GM23248 (cell line): ENCODE measurements at regions not wholly inside any gene's neighbourhood (a gene's known extent, or its start where the extent isn't known, plus 50 kb on each side); places are given as distances from the start of the nearest gene placed in this dataset.

Source experiments
- DNase-seq: peaks from one replicate; pipeline ENCODE4 v3.0.0-alpha.2; 2015
- H2AFZ ChIP-seq: fragments of 200-600 bp; sonication (generic); 2 replicates; pipeline ENCODE4 v1.6.1; 2016; ENCODE audit warnings: antibody characterized with exemption
- H3F3A ChIP-seq: fragments of 200-600 bp; sonication (generic); 2 replicates; pipeline ENCODE4 v1.6.1; 2016; ENCODE audit warnings: mild to moderate bottlenecking, antibody characterized with exemption, mixed run types; ENCODE audit not compliant: insufficient read depth
- H3K27ac ChIP-seq: fragments of 200-600 bp; sonication (generic); 2 replicates; pipeline ENCODE4 v1.5.1; 2016; ENCODE audit warnings: mild to moderate bottlenecking
- H3K27me3 ChIP-seq: fragments of 200-600 bp; sonication (generic); replicated peaks from 2 replicates; pipeline ENCODE4 v1.6.1; 2016; ENCODE audit warnings: mild to moderate bottlenecking; ENCODE audit not compliant: insufficient read depth
- H3K36me3 ChIP-seq: fragments of 200-600 bp; sonication (generic); 2 replicates; pipeline ENCODE4 v1.6.1; 2016; ENCODE audit warnings: low read depth, mild to moderate bottlenecking
- H3K4me1 ChIP-seq: fragments of 200-600 bp; sonication (generic); 2 replicates; pipeline ENCODE4 v1.6.1; 2016; ENCODE audit warnings: mild to moderate bottlenecking; ENCODE audit not compliant: insufficient read depth
- H3K4me2 ChIP-seq: fragments of 200-600 bp; sonication (generic); one replicate; pipeline ENCODE4 v1.6.1; 2016; ENCODE audit warnings: mild to moderate bottlenecking; ENCODE audit not compliant: unreplicated experiment
- H3K4me3 ChIP-seq: fragments of 200-600 bp; sonication (generic); 2 replicates; pipeline ENCODE4 v1.5.1; 2016; ENCODE audit warnings: mild to moderate bottlenecking
- H3K79me2 ChIP-seq: fragments of 200-600 bp; sonication (generic); 2 replicates; pipeline ENCODE4 v1.6.1; 2016; ENCODE audit warnings: mild to moderate bottlenecking; ENCODE audit not compliant: insufficient read depth
- H3K9ac ChIP-seq: fragments of 200-600 bp; sonication (generic); 2 replicates; pipeline ENCODE4 v1.6.1; 2016; ENCODE audit warnings: mild to moderate bottlenecking
- H3K9me2 ChIP-seq: fragments of 200-600 bp; sonication (generic); 2 replicates; pipeline ENCODE4 v1.6.1; 2016; ENCODE audit warnings: mixed run types, mild to moderate bottlenecking, moderate library complexity; ENCODE audit not compliant: insufficient read depth
- H3K9me3 ChIP-seq: fragments of 200-600 bp; sonication (generic); one replicate; pipeline ENCODE4 v1.6.1; 2017; ENCODE audit warnings: low read depth
- H4K20me1 ChIP-seq: fragments of 200-600 bp; sonication (generic); 2 replicates; pipeline ENCODE4 v1.6.0; 2016; ENCODE audit not compliant: insufficient read depth
- EZH2 ChIP-seq: fragments of 200-600 bp; sonication (generic); IDR thresholded peaks from 2 replicates; pipeline ENCODE4 v1.6.1; 2018; ENCODE audit warnings: antibody characterized with exemption, mild to moderate bottlenecking; ENCODE audit not compliant: insufficient read depth, poor library complexity, severe bottlenecking
- EZH2phosphoT487 ChIP-seq: fragments of 200-600 bp; sonication (generic); IDR thresholded peaks from 2 replicates; pipeline ENCODE4 v1.6.1; 2018; ENCODE audit warnings: antibody characterized with exemption, moderate library complexity, mild to moderate bottlenecking, low read depth; ENCODE audit not compliant: insufficient read depth
- WGBS, 2 experiments: methylation state at CpG; one replicate each; pipeline ENCODE4 v1.1.6; 2015 to 2017; ENCODE audit warnings: low lambda C conversion rate in 2 of 2, low coverage in 1 of 2; ENCODE audit errors: missing lambda C conversion rate in 2 of 2; 5-methylcytosine and 5-hydroxymethylcytosine counted together
- in situ Hi-C: fragments of 300-500 bp; cut with MboI; formaldehyde crosslinking; loops from 2 replicates; pipeline ENCODE4 v1.15.0; 2020

DNA sequence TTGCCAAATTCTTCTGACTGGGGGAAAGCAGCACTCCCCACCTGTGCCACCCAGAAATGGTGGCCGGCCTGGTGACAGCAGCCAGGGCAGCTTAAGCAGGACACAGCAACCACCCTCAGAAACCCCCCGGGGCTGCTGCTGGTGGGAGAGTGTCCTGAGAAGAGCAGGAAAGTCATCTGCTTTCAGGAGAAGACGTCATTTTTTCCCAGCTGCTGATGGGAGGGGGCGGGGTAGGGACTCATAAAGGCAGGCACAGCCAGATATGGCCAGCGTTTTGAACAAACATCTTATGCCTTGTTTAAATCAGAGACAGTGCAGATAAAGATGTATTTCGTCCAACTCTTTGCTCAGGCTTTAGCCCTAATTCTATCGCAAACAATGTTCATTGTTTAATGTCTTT lies 139.5 kb downstream of the LRRC30 start:
- H3F3A ChIP-seq: no peaks in the 10 kb centered on the region
- H3K4me2 ChIP-seq: no peak overlapping the region
- H3K4me1 ChIP-seq: no peaks in the 10 kb centered on the region
- no peaks in the 10 kb centered on the region for H3K9me3 ChIP-seq
- in situ Hi-C loops: no loop called here
- H3K27me3 ChIP-seq: no peaks in the 10 kb centered on the region
- no peaks in the 10 kb centered on the region for H3K9me2 ChIP-seq
- H3K4me3 ChIP-seq: no peak overlapping the region
- no peaks in the 10 kb centered on the region for H4K20me1 ChIP-seq
- TF ChIP-seq EZH2phosphoT487 (no peak), EZH2 (no peak)
- no peak for DNase-seq
- WGBS, 2 experiments: 18 to 20% methylated on average over 7 of the region's 7 CpGs
- H3K27ac ChIP-seq: no peak overlapping the region
- H3K36me3 ChIP-seq: no peaks in the 10 kb centered on the region
- no peak overlapping the region for H3K9ac ChIP-seq
- H2AFZ ChIP-seq: no peak overlapping the region
- no peaks in the 10 kb centered on the region for H3K79me2 ChIP-seq

GRCh38 chr18:7370802-7371201 lies 139.9 kb downstream of the LRRC30 start:
- Histone ChIP-seq H3K27me3 (no peaks in the 10 kb centered on the region), H3K27ac (no peak overlapping the region), H3K4me2 (no peak overlapping the region), H3K9me2 (no peaks in the 10 kb centered on the region), H3F3A (no peaks in the 10 kb centered on the region), H3K4me3 (no peak overlapping the region), H3K9me3 (no peaks in the 10 kb centered on the region), H3K4me1 (no peaks in the 10 kb centered on the region), H3K36me3 (no peaks in the 10 kb centered on the region), H2AFZ (no peak overlapping the region), H4K20me1 (no peaks in the 10 kb centered on the region), H3K79me2 (no peaks in the 10 kb centered on the region), H3K9ac (no peak overlapping the region)
- in situ Hi-C loops: no loop called here
- TF ChIP-seq EZH2phosphoT487 (no peak), EZH2 (no peak)
- DNase-seq: no peak
- 30 to 31% methylated on average over 11 of the region's 11 CpGs for WGBS, 2 experiments

- Histone ChIP-seq H3K36me3 (no peaks in the 10 kb centered on the region), H3K4me3 (no peak overlapping the region), H3K4me1 (no peaks in the 10 kb centered on the region), H3K9me2 (no peaks in the 10 kb centered on the region), H3K9me3 (no peaks in the 10 kb centered on the region), H4K20me1 (no peaks in the 10 kb centered on the region), H3F3A (no peaks in the 10 kb centered on the region), H3K79me2 (no peaks in the 10 kb centered on the region), H3K9ac (no peak overlapping the region), H3K27me3 (no peaks in the 10 kb centered on the region), H2AFZ (no peak overlapping the region), H3K27ac (no peak overlapping the region), H3K4me2 (no peak overlapping the region)
- in situ Hi-C loops: no loop called here
- WGBS, 2 experiments: 58 to 60% methylated on average over 6 of the region's 6 CpGs
- no peak for DNase-seq
- no peak for TF ChIP-seq EZH2
- no peak for TF ChIP-seq EZH2phosphoT487
Observed at GRCh38 chr18:7373441-7373840, 142.6 kb downstream of the LRRC30 start.

GRCh38 chr18:7381307-7381706 lies 150.4 kb downstream of the LRRC30 start:
- Histone ChIP-seq H3K36me3 (no peaks in the 10 kb centered on the region), H3K27me3 (no peaks in the 10 kb centered on the region; the same call in 1 of the 2 replicates), H3K79me2 (no peaks in the 10 kb centered on the region), H3K4me2 (no peak overlapping the region), H2AFZ (no peak overlapping the region), H3K9me3 (no peaks in the 10 kb centered on the region), H3K27ac (no peak overlapping the region), H3K9ac (no peak overlapping the region), H3K9me2 (no peaks in the 10 kb centered on the region), H3K4me3 (no peak overlapping the region), H3F3A (no peaks in the 10 kb centered on the region), H3K4me1 (no peaks in the 10 kb centered on the region), H4K20me1 (no peaks in the 10 kb centered on the region)
- no peak for DNase-seq
- in situ Hi-C loops: no loop called here
- TF ChIP-seq EZH2 (no peak), EZH2phosphoT487 (no peak)
- 68 to 70% methylated on average over 9 of the region's 9 CpGs for WGBS, 2 experiments
